BE2C (cell line): ENCODE measurements at regions not wholly inside any gene's neighbourhood (a gene's known extent, or its start where the extent isn't known, plus 50 kb on each side); places are given as distances from the start of the nearest gene placed in this dataset.

Experiments used
- DNase-seq: peaks from one replicate; pipeline ENCODE4 v3.0.0-alpha.2; 2020
- H3K27me3 ChIP-seq: fragments of 250-450 bp; sonication (Bioruptor Pico); 2 replicates; pipeline ENCODE4 v1.5.1; 2020; ENCODE audit warnings: mild to moderate bottlenecking
- H3K36me3 ChIP-seq: fragments of 250-450 bp; sonication (Bioruptor Pico); 2 replicates; pipeline ENCODE4 v1.5.1; 2020; ENCODE audit warnings: mild to moderate bottlenecking
- H3K4me1 ChIP-seq: fragments of 250-450 bp; sonication (Bioruptor Pico); 2 replicates; pipeline ENCODE4 v1.5.1; 2020
- H3K4me3 ChIP-seq: 2 replicates; pipeline ENCODE4 v1.5.1; 2011; ENCODE audit warnings: low read depth, low read length
- H3K9me3 ChIP-seq: fragments of 250-450 bp; sonication (Bioruptor Pico); 2 replicates; pipeline ENCODE4 v1.5.1; 2020
- CTCF ChIP-seq: IDR thresholded peaks from 2 replicates; pipeline ENCODE4 v1.5.1; 2012; ENCODE audit warnings: mild to moderate bottlenecking, low read depth, low read length

- Histone ChIP-seq H3K27me3 (no peaks in the 10 kb centered on the region), H3K4me1 (no peaks in the 10 kb centered on the region), H3K4me3 (no peak overlapping the region), H3K36me3 (no peaks in the 10 kb centered on the region), H3K9me3 (no peaks in the 10 kb centered on the region)
- no peak for TF ChIP-seq CTCF
- no peak for DNase-seq
Observed at GRCh38 chr15:97057503-97057902, 727.0 kb downstream of the NR2F2 start.

- no peaks in the 10 kb centered on the region for H3K9me3 ChIP-seq
- no peaks in the 10 kb centered on the region for H3K36me3 ChIP-seq
- TF ChIP-seq CTCF = no peak
- no peak for DNase-seq
- H3K27me3 ChIP-seq = no peaks in the 10 kb centered on the region
- H3K4me3 ChIP-seq = no peak overlapping the region
- no peaks in the 10 kb centered on the region for H3K4me1 ChIP-seq
Observed at GRCh38 chr15:97059281-97059680, 728.8 kb downstream of the NR2F2 start.

- TF ChIP-seq CTCF = no peak
- H3K4me1 ChIP-seq = no peaks in the 10 kb centered on the region
- H3K36me3 ChIP-seq = no peaks in the 10 kb centered on the region
- no peaks in the 10 kb centered on the region; the same call in 1 of the 2 replicates for H3K9me3 ChIP-seq
- no peak overlapping the region for H3K4me3 ChIP-seq
- DNase-seq = no peak
- no peaks in the 10 kb centered on the region for H3K27me3 ChIP-seq
Observed at GRCh38 chr15:97061392-97061791, 730.9 kb downstream of the NR2F2 start.

- no peaks in the 10 kb centered on the region for H3K4me1 ChIP-seq
- no peaks in the 10 kb centered on the region for H3K27me3 ChIP-seq
- H3K9me3 ChIP-seq = no peaks in the 10 kb centered on the region
- H3K36me3 ChIP-seq = no peaks in the 10 kb centered on the region
- TF ChIP-seq CTCF = no peak
- H3K4me3 ChIP-seq = no peak overlapping the region
- no peak for DNase-seq
Observed at GRCh38 chr15:97071668-97072067, 741.2 kb downstream of the NR2F2 start.

- Histone ChIP-seq H3K36me3 (no peaks in the 10 kb centered on the region), H3K4me1 (no peaks in the 10 kb centered on the region), H3K9me3 (no peaks in the 10 kb centered on the region), H3K27me3 (no peaks in the 10 kb centered on the region), H3K4me3 (no peak overlapping the region)
- no peak for TF ChIP-seq CTCF
- DNase-seq = no peak
Observed at GRCh38 chr15:97072545-97072944, 742.0 kb downstream of the NR2F2 start.

GRCh38 chr15:97076011-97076410, 745.5 kb downstream of the NR2F2 start:
- H3K4me1 ChIP-seq = no peaks in the 10 kb centered on the region

More at GRCh38 chr15:97076011-97076410, 745.5 kb downstream of the NR2F2 start:
- Histone ChIP-seq H3K9me3 (no peaks in the 10 kb centered on the region), H3K36me3 (no peaks in the 10 kb centered on the region), H3K4me3 (no peak overlapping the region), H3K27me3 (no peaks in the 10 kb centered on the region)
- TF ChIP-seq CTCF = no peak
- DNase-seq = no peak
